K562 (cell line): ENCODE measurements at regions not wholly inside any gene's neighbourhood (a gene's known extent, or its start where the extent isn't known, plus 50 kb on each side); places are given as distances from the start of the nearest gene placed in this dataset.

ENCODE experiments used
- ATAC-seq: fragments of 200-7000 bp; cut with Tn5 transposase; 3 replicates; pipeline ENCODE4 v1.9.1; 2020; ENCODE audit warnings: moderate library complexity
- BruUV-seq: library from RNA; stranded (reverse); fragments of 400-500 nt; replicated peaks from 2 replicates; lab custom pipeline; 2021; lab: Mats Ljungman, UMichigan
- CTCF ChIA-PET: fragments of 300-600 bp; formaldehyde crosslinking; extraction: SDS; loops from one replicate; lab custom pipeline; 2021; ENCODE audit warnings: low intra/inter-chr PET ratio; lab: Yijun Ruan, JAX
- POLR2A ChIA-PET: fragments of 300-600, 350-650 bp; sonication (Branson Sonifier 250); formaldehyde crosslinking; extraction: SDS; loops from one replicate; lab custom pipeline; 2021; ENCODE audit warnings: antibody characterized with exemption, inconsistent platforms; lab: Yijun Ruan, JAX
- DNase-seq, 4 experiments: peaks; one replicate each; pipeline versions ENCODE4 v3.0.0 to v3.0.0-alpha.2; 2011 to 2018; ENCODE audit warnings: low spot score in 3 of 4, mixed read lengths in 3 of 4; ENCODE audit errors: extremely low read depth in 1 of 4
- FAIRE-seq: peaks from 2 replicates; lab custom pipeline; 2011; peaks lifted over from hg19 to GRCh38; lab: Jason Lieb, UNC
- H2AFZ ChIP-seq: 2 replicates; pipeline ENCODE4 v1.6.0; 2011; ENCODE audit warnings: low read depth, low read length, control low read depth, inconsistent platforms
- H3K27ac ChIP-seq: fragments of 200-600 bp; 3 replicates; pipeline ENCODE4 v1.8.0; 2011; ENCODE audit warnings: low read depth, mild to moderate bottlenecking, control low read depth, inconsistent platforms, low read length, moderate library complexity, mixed read lengths; ENCODE audit errors: extremely low read depth
- H3K27me3 ChIP-seq, 2 experiments: fragments of 300-600 bp in 1 of 2; 2 replicates in 1 of 2; 3 replicates in 1 of 2; pipeline versions ENCODE4 v1.6.0 to v1.8.0; 2011; ENCODE audit warnings: inconsistent platforms in 2 of 2, low read length in 2 of 2, mild to moderate bottlenecking in 1 of 2, mixed read lengths in 1 of 2, moderate library complexity in 1 of 2; ENCODE audit not compliant: control insufficient read depth in 2 of 2, insufficient read depth in 2 of 2
- H3K36me3 ChIP-seq: fragments of 300-600 bp; 3 replicates; pipeline ENCODE4 v1.8.0; 2011; ENCODE audit warnings: mild to moderate bottlenecking, low read length, inconsistent platforms; ENCODE audit not compliant: control insufficient read depth, insufficient read depth
- H3K4me1 ChIP-seq, 2 experiments: fragments of 200-600 bp in 1 of 2; replicated peaks in 1 of 2; 2 replicates in 1 of 2; 3 replicates in 1 of 2; pipeline versions ENCODE4 v1.5.1 to v1.8.0; 2011; ENCODE audit warnings: inconsistent platforms in 2 of 2, low read length in 2 of 2, mild to moderate bottlenecking in 1 of 2, mixed read lengths in 1 of 2, moderate library complexity in 1 of 2; ENCODE audit not compliant: control insufficient read depth in 2 of 2, insufficient read depth in 2 of 2
- H3K4me2 ChIP-seq: 2 replicates; pipeline ENCODE4 v1.6.1; 2011; ENCODE audit warnings: low read length, control low read depth, inconsistent platforms, mixed read lengths; ENCODE audit not compliant: insufficient read depth
- H3K4me3 ChIP-seq: fragments of 200-600 bp; sonication (generic), shearing (Covaris generic); 2 replicates; pipeline ENCODE4 v1.5.1; 2016; ENCODE audit warnings: control low read depth, inconsistent platforms
- H3K79me2 ChIP-seq: fragments of 200-600 bp; 3 replicates; pipeline ENCODE4 v1.8.0; 2011; ENCODE audit warnings: low read length, inconsistent platforms; ENCODE audit not compliant: control insufficient read depth, insufficient read depth
- H3K9ac ChIP-seq, 2 experiments: 2 replicates each; pipeline versions ENCODE4 v1.6.0 to v1.6.1; 2011; ENCODE audit warnings: low read depth in 2 of 2, low read length in 2 of 2, control low read depth in 1 of 2, inconsistent platforms in 1 of 2, mild to moderate bottlenecking in 1 of 2, mixed read lengths in 1 of 2; ENCODE audit not compliant: insufficient read depth in 1 of 2
- H3K9me1 ChIP-seq: one replicate; pipeline ENCODE4 v1.6.0; 2011; ENCODE audit warnings: inconsistent platforms, mild to moderate bottlenecking, low read length, moderate library complexity; ENCODE audit not compliant: control insufficient read depth, insufficient read depth
- H3K9me3 ChIP-seq: replicated peaks from 2 replicates; pipeline ENCODE4 v1.5.1; 2011; ENCODE audit warnings: low read depth, low read length, inconsistent platforms; ENCODE audit not compliant: control insufficient read depth, insufficient read depth
- H4K20me1 ChIP-seq: replicated peaks from 2 replicates; pipeline ENCODE4 v1.6.1; 2011; ENCODE audit warnings: low read length, inconsistent platforms, mixed read lengths; ENCODE audit not compliant: control insufficient read depth, insufficient read depth
- CREB1 ChIP-seq, 2 experiments: sonication (generic) in 1 of 2; formaldehyde crosslinking in 1 of 2; IDR thresholded peaks; 2 replicates each; pipeline versions ENCODE4 v1.6.1 to v1.8.0; 2012 to 2022; ENCODE audit warnings: inconsistent platforms in 1 of 2, mild to moderate bottlenecking in 1 of 2, missing genetic modification reagents in 1 of 2, moderate library complexity in 1 of 2
- DACH1 ChIP-seq: fragments of 450-650 bp; IDR thresholded peaks from 2 replicates; pipeline ENCODE4 v1.6.1; 2018; ENCODE audit not compliant: partially characterized antibody
- DPF2 ChIP-seq: fragments of 450-650 bp; IDR thresholded peaks from 2 replicates; pipeline ENCODE4 v1.6.1; 2016
- GTF2F1 ChIP-seq: IDR thresholded peaks from 2 replicates; pipeline ENCODE4 v1.6.1; 2011; ENCODE audit warnings: low read depth, low read length, improper control_type of control experiment
- HNRNPUL1 ChIP-seq: fragments of 200-400 bp; formaldehyde crosslinking; IDR thresholded peaks from 2 replicates; pipeline ENCODE4 v1.6.1; 2017; ENCODE audit warnings: low read length
- JUN ChIP-seq, 2 experiments: sonication (generic) in 1 of 2; formaldehyde crosslinking in 1 of 2; IDR thresholded peaks; 2 replicates each; pipeline versions ENCODE4 v1.6.1 to v1.8.0; 2012 to 2022; ENCODE audit warnings: borderline replicate concordance in 2 of 2, mild to moderate bottlenecking in 2 of 2, improper control_type of control experiment in 1 of 2, low read depth in 1 of 2, low read length in 1 of 2, missing genetic modification reagents in 1 of 2
- NFRKB ChIP-seq: fragments of 450-650 bp; IDR thresholded peaks from 2 replicates; pipeline ENCODE4 v1.6.1; 2016; ENCODE audit warnings: low read depth
- ZBTB8A ChIP-seq: fragments of 450-650 bp; IDR thresholded peaks from 2 replicates; pipeline ENCODE4 v1.6.1; 2018; ENCODE audit warnings: mild to moderate bottlenecking, moderate library complexity; ENCODE audit not compliant: partially characterized antibody
- ZNF175 ChIP-seq: fragments of 200-800 bp; sonication (Bioruptor generic); IDR thresholded peaks from 2 replicates; pipeline ENCODE4 v1.6.1; 2016; ENCODE audit warnings: low read depth, mild to moderate bottlenecking, missing genetic modification characterization, missing compliant biosample characterization
- WGBS: fragments of 100-300 bp; shearing (Covaris generic); methylation state at CpG from one replicate; pipeline ENCODE4 v1.1.6; 2016; ENCODE audit warnings: low coverage, mixed read lengths; ENCODE audit not compliant: insufficient coverage; ENCODE audit errors: missing lambda C conversion rate; 5-methylcytosine and 5-hydroxymethylcytosine counted together
- in situ Hi-C: fragments of 300-500 bp; cut with MboI; formaldehyde crosslinking; loops from 4 replicates; pipeline ENCODE4 v1.15.0; 2018; ENCODE audit warnings: inconsistent platforms, mixed read lengths
- intact Hi-C: fragments of 100-400 bp; cut with micrococcal nuclease; formaldehyde crosslinking; loops from 2 replicates; pipeline ENCODE4 v1.14.2; 2022
- TF ChIP-seq, protein P1 (sequence below): IDR thresholded peaks from 2 replicates; pipeline ENCODE4 v1.6.1; 2011; ENCODE audit warnings: borderline replicate concordance, low read depth, mild to moderate bottlenecking, moderate library complexity, low read length; ENCODE audit not compliant: insufficient read depth, poor library complexity, severe bottlenecking
- TF ChIP-seq, protein P2 (sequence below): sonication (generic); formaldehyde crosslinking; IDR thresholded peaks from 2 replicates; pipeline ENCODE4 v1.9.0; 2022; ENCODE audit warnings: mild to moderate bottlenecking, missing genetic modification reagents
- TF ChIP-seq, protein P3 (sequence below): fragments of 450-650 bp; formaldehyde crosslinking; conservative IDR thresholded peaks from 2 replicates; pipeline ENCODE4 v1.4.0; 2022; ENCODE audit warnings: mild to moderate bottlenecking, missing genetic modification characterization

DNA sequence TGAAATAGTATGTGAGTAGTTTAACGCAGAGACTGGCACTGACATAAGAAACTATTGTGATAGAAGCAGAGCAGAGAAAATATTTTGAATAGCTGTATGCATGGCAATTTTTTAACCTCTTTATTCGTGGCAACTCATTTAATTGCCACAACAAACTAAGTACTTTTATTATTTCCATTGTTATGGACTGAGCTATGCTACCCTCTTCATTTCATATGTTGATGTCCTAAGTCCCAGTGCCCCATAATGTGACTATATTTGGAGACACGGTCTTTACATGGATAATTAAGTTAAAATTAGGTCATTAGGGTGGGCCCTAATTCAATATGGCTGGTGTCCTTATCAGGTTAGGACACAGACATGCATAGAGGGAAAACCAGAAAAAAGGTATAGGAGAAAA lies 86.1 kb upstream of the PRSS3 start:
- Histone ChIP-seq H4K20me1 (no peaks in the 10 kb centered on the region), H3K4me1 (no peaks in the 10 kb centered on the region), H2AFZ (no peak overlapping the region), H3K9me3 (0 out of 2 replicates have a peak, but pooled peaks cover 2% of the 10 kb centered on the region), H3K4me3 (no peak overlapping the region), H3K79me2 (no peaks in the 10 kb centered on the region), H3K4me2 (no peak overlapping the region), H3K9ac (no peak overlapping the region), H3K27ac (no peak overlapping the region), H3K9me1 (no peaks in the 10 kb centered on the region), H3K36me3 (no peaks in the 10 kb centered on the region), H3K27me3 (no peaks in the 10 kb centered on the region)
- ChIA-PET CTCF (no interaction called here), POLR2A (no interaction called here)
- DNase-seq (no peak), FAIRE-seq (no peak), ATAC-seq (no peak)
- intact Hi-C loops (no loop called here), in situ Hi-C loops (loop anchor here (10.0 kb wide), 1 partner anchor 74 kb away; no protein-coding TSS in a partner anchor)
- 4% methylated on average over 3 of the region's 3 CpGs for WGBS
- no TSS peak for BruUV-seq
- TF ChIP-seq GTF2F1 (no peak), ZNF175 (CRISPR knock-in tag) (no peak), JUN (IDR thresholded peaks at IDR 0.05; ENCODE audit: borderline replicate concordance, low read depth, low read length) (no peak), JUN (CRISPR knock-in tag; IDR thresholded peaks at IDR 0.05; ENCODE audit: borderline replicate concordance) (no peak), NFRKB (no peak), CREB1 (IDR thresholded peaks at IDR 0.05) (no peak), CREB1 (CRISPR knock-in tag; IDR thresholded peaks at IDR 0.05) (no peak), DACH1 (no peak), HNRNPUL1 (no peak), DPF2 (no peak), ZBTB8A (no peak)
- TF ChIP-seq, protein P1, sequence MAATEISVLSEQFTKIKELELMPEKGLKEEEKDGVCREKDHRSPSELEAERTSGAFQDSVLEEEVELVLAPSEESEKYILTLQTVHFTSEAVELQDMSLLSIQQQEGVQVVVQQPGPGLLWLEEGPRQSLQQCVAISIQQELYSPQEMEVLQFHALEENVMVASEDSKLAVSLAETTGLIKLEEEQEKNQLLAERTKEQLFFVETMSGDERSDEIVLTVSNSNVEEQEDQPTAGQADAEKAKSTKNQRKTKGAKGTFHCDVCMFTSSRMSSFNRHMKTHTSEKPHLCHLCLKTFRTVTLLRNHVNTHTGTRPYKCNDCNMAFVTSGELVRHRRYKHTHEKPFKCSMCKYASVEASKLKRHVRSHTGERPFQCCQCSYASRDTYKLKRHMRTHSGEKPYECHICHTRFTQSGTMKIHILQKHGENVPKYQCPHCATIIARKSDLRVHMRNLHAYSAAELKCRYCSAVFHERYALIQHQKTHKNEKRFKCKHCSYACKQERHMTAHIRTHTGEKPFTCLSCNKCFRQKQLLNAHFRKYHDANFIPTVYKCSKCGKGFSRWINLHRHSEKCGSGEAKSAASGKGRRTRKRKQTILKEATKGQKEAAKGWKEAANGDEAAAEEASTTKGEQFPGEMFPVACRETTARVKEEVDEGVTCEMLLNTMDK = no peak
- TF ChIP-seq, protein P2, sequence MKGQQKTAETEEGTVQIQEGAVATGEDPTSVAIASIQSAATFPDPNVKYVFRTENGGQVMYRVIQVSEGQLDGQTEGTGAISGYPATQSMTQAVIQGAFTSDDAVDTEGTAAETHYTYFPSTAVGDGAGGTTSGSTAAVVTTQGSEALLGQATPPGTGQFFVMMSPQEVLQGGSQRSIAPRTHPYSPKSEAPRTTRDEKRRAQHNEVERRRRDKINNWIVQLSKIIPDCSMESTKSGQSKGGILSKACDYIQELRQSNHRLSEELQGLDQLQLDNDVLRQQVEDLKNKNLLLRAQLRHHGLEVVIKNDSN (CRISPR knock-in tag) = no peak
- TF ChIP-seq, protein P3, sequence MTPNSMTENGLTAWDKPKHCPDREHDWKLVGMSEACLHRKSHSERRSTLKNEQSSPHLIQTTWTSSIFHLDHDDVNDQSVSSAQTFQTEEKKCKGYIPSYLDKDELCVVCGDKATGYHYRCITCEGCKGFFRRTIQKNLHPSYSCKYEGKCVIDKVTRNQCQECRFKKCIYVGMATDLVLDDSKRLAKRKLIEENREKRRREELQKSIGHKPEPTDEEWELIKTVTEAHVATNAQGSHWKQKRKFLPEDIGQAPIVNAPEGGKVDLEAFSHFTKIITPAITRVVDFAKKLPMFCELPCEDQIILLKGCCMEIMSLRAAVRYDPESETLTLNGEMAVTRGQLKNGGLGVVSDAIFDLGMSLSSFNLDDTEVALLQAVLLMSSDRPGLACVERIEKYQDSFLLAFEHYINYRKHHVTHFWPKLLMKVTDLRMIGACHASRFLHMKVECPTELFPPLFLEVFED (CRISPR knock-in tag) = no peak
